HG03378 (cell line): ENCODE measurements at regions not wholly inside any gene's neighbourhood (a gene's known extent, or its start where the extent isn't known, plus 50 kb on each side); places are given as distances from the start of the nearest gene placed in this dataset.

Experiments used
- ATAC-seq: cut with Tn5 transposase; IDR thresholded peaks from one replicate; pipeline ENCODE4 v1.9.1; 2021; ENCODE audit warnings: mild to moderate bottlenecking, moderate library complexity; ENCODE audit not compliant: unreplicated experiment

- ATAC-seq = no peak
These were observed 1089.9 kb upstream of the CDH6 start for GRCh38 chr5:30103452-30104202.

DNA sequence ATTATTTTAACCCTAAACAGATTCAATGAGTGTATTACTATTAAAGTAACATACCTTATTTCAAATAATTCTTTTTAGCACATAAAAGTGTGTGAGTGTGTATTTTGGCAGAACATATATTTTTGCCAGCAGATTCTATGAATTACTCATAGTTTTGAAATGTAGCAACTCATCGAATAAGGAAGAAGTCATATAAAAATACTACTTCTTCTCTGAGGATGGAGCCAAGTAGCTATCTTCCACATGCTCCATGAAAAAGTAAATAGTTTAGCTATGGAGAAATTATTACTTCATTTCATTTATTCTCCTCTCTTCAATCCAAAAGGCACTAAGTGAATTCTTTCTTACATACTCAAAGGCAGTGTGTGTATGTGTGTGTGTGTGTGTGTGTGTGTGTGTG lies 1090.4 kb upstream of the CDH6 start:
- no peak for ATAC-seq

DNA sequence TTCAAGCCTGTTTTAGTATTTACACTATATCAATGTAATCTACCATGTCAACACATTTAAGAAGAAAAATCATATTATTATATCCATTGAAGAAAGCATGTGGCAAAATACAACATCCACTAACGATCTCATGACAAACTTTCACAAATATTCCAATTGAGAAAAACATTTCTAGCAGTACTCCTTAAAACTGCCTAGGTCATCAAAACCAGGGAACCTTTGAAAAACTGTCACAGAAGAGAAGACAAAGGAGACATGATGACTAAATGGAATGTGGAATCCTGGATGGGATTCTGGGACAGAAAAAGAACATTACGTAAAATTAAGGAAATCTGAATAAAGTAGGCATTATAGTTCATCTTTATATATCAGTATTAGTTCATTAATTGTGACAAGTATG lies 1091.3 kb upstream of the CDH6 start:
- no peak for ATAC-seq

- ATAC-seq = no peak
These were observed 1092.6 kb upstream of the CDH6 start for GRCh38 chr5:30100929-30101328.

- ATAC-seq = no peak
These were observed 1093.3 kb upstream of the CDH6 start for GRCh38 chr5:30100148-30100713.

GRCh38 chr5:30099634-30100033 lies 1093.9 kb upstream of the CDH6 start:
- no peak for ATAC-seq

DNA sequence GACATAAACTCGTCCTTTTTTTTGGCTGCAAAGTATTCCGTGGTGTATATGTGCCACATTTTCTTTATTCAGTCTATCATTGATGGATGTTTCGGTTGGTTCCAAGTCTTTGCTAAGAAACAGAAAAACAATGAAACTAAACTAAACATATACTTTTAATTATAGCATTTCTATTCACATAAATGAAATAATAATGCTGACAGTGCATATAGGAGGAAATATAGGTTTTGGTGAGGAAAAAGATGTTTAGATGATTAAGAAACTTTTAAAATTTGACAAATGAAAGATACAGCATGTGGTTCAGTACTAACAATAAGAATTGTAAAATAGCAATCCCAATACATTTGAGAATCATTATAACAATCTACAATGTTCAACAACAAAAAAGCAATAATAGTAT lies 1094.5 kb upstream of the CDH6 start:
- no peak for ATAC-seq

GRCh38 chr5:30092548-30092947 lies 1100.9 kb upstream of the CDH6 start:
- ATAC-seq = no peak

GRCh38 chr5:30069441-30070263 lies 1123.8 kb upstream of the CDH6 start:
- ATAC-seq = no peak

DNA sequence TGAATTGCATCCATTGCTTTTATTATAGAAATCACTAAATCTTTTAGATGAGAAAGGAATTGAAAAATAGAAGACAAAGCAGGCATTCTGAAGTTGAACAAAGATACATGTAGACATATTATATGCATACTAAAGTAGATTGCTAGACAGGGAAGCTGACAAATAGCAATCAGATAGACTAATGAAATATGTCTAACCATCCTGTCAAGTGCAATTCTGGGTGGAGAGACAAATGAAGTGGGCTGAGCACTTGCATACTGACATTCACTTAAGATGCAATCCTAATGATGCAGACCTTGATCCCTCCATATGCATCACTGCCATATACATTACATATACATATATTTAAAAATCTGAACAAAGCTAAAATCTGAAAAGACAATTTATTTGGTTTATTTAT lies 1130.0 kb upstream of the CDH6 start:
- ATAC-seq = no peak

DNA sequence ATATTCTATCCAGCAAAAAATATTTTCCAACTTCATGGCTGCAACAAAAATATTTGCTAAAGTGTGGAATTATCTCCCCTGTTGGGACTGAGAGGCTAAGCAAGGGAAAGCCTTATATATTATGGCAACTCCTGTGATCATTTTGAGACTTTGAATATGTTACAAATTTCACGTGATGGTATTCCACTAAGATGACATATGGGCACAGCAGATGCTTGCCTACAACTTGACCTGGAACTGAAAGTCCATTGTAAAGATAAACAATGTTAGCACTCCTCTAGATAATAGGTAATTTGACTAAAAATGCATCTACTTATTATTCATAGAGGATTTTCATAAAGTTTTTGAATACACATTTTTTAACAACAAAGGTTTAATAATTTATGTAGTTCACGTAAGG lies 1141.5 kb upstream of the CDH6 start:
- no peak for ATAC-seq

GRCh38 chr5:30050056-30050815 lies 1143.2 kb upstream of the CDH6 start:
- no peak for ATAC-seq

DNA sequence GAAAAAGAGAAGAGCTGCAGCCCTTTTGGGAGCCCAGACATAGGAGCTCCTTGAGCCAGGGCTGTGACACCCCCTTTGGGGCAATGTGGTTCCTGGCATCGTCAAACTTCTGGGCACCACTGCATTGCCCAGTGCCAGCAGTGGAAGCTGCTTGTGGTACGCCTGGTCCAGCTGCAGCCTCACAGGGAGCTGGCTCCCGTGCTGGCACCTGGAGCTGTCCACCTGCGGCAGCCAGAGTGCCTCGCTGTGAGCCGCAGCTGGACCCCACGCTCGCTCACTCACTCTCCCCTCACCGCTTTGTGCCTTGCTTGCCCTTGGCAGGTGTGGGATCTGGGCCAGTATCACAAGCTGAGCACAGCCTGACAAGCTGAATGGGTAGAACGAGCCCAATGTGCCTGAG lies 1150.8 kb upstream of the CDH6 start:
- ATAC-seq = no peak

- no peak for ATAC-seq
These were observed 1151.6 kb upstream of the CDH6 start for GRCh38 chr5:30041831-30042385.

DNA sequence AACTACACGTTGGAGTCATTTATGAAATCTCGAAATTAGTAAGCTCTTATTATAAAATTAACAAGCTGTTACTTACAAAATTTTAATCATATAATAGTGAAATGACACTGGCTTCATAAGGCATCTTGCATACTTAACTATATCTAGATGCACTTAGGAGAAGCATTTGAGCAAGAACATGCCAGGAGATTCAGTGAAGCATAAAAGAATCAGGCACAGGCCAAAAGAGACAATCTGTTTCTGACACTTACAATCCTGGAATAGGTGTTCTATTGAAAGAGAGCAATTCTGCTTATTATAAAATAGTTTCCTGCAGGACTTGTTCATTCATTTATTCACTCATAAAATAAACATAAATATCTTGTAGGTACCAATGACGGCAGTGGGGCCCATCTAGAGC lies 1152.2 kb upstream of the CDH6 start:
- no peak for ATAC-seq

- no peak for ATAC-seq
These were observed 1152.9 kb upstream of the CDH6 start for GRCh38 chr5:30040488-30041118.

GRCh38 chr5:30039379-30039778 lies 1154.1 kb upstream of the CDH6 start:
- ATAC-seq = no peak

- no peak for ATAC-seq
These were observed 1158.6 kb upstream of the CDH6 start for GRCh38 chr5:30034870-30035269.

GRCh38 chr5:30030101-30030500 lies 1163.4 kb upstream of the CDH6 start:
- no peak for ATAC-seq

DNA sequence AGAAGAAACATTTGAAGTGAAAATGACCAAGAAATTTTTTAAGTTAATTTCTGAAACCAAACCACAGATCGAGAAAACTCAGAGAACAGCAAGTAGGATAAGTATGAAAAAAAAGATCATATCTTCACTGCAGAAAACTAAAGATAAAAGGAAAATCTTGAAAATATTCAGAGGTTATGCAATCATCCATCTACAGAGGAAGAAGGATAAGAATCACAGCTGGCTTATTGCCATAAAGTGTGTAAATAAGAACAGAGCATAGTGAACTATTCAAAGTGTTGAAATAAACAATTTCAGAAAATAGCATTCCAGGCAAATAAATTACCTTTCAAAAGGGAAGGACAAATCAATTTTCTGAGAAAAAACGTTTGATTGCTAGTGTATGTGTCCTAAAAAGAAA lies 1191.7 kb upstream of the CDH6 start:
- no peak for ATAC-seq

DNA sequence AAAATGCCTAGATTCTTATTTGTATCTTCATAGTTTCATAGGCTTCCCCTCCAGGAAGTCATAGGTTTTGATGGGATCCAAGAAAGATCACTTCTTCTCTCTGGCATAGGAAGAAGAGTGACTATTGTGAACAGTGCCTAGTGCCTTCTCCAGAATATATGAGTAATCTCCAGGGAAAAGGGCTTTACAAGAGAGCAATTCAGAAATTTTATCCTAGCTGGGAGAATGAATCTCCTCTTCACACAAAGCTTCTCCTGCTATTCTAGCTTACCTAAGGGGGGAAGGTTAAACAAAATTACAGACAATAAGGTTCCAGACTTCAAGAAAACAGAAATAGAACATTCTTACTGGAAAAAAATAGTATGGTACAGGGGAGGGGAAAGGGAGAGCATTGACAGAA lies 1193.3 kb upstream of the CDH6 start:
- ATAC-seq = no peak
